ENCODE measurements at regions not wholly inside any gene's neighbourhood (a gene's known extent, or its start where the extent isn't known, plus 50 kb on each side); places are given as distances from the start of the nearest gene placed in this dataset.

DNA sequence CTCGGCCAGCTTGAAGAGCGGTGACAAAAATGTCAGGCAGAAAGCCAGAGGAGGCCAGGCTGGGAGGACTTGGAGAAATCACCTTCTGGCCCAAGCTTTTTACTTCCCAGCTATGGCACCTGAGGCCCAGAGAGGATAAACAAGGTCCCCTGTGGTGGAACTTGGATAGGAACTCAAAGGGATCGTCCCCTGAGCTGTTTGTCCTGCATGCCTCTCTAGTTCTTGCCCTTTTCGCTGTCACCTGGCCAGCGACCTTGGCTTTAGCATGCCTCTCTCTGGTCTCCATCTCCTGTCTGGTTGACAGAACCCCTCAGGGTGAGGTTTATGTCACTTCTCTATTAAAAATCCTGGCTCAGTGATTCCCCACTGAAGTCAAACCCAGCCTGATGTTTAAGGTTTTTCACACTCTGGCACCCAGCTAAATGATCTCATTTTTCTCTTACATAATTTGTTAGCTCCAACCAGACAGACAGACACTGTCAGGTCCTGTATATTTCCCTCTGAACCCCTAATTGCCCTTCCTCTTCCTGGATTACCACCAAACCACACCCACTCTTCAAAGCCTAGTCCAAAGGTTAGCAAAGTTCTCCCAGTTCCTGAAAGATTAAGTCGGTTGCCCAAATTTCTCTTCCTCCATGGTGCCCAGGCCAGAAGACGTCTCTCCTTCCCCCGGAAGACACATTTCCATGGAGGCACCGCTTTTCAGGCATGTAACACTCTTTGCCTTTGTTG, 169.1 kb downstream of the FAM43A start:
- no peaks in the 10 kb centered on the region for H3K79me1 ChIP-seq (ENCODE audit: low read depth in 1 of 2, low read length in 2 of 2)
- no peak overlapping the region for H2AFZ ChIP-seq (replicated peaks; ENCODE audit: low read length, poor library complexity)
- H2AK5ac ChIP-seq (ENCODE audit: low read depth, low read length): no peak overlapping the region
- H2BK20ac ChIP-seq (ENCODE audit: low read depth, low read length): no peak overlapping the region
- TF ChIP-seq NFE2L2 (IDR thresholded peaks at IDR 0.05; ENCODE audit: low read depth, low read length): no peak
- TF ChIP-seq, protein P1, sequence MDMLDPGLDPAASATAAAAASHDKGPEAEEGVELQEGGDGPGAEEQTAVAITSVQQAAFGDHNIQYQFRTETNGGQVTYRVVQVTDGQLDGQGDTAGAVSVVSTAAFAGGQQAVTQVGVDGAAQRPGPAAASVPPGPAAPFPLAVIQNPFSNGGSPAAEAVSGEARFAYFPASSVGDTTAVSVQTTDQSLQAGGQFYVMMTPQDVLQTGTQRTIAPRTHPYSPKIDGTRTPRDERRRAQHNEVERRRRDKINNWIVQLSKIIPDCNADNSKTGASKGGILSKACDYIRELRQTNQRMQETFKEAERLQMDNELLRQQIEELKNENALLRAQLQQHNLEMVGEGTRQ (IDR thresholded peaks at IDR 0.05; ENCODE audit: low read depth, low read length): no peak
- TF ChIP-seq POLR2A (IDR thresholded peaks at IDR 0.05; ENCODE audit: low read depth, low read length): no peak
- TF ChIP-seq, protein P2, sequence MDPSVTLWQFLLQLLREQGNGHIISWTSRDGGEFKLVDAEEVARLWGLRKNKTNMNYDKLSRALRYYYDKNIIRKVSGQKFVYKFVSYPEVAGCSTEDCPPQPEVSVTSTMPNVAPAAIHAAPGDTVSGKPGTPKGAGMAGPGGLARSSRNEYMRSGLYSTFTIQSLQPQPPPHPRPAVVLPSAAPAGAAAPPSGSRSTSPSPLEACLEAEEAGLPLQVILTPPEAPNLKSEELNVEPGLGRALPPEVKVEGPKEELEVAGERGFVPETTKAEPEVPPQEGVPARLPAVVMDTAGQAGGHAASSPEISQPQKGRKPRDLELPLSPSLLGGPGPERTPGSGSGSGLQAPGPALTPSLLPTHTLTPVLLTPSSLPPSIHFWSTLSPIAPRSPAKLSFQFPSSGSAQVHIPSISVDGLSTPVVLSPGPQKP (IDR thresholded peaks at IDR 0.05; ENCODE audit: borderline replicate concordance, low read depth, low read length): no peak
- no peak for TF ChIP-seq MXI1 (IDR thresholded peaks at IDR 0.05; ENCODE audit: borderline replicate concordance, low read depth, low read length)
- TF ChIP-seq RFX5 (IDR thresholded peaks at IDR 0.05; ENCODE audit: low read depth, low read length): no peak
- TF ChIP-seq RCOR1 (IDR thresholded peaks at IDR 0.05; ENCODE audit: insufficient replicate concordance, low read length): no peak
- TF ChIP-seq SMC3 (IDR thresholded peaks at IDR 0.05; ENCODE audit: low read depth, low read length): no peak
- TF ChIP-seq FOS (IDR thresholded peaks at IDR 0.05; ENCODE audit: low read depth, low read length): no peak
- no peak for TF ChIP-seq CEBPB (IDR thresholded peaks at IDR 0.05; ENCODE audit: low read depth, low read length)
- intact Hi-C loops (cut with micrococcal nuclease) (loop anchor here (5.0 kb wide), 1 partner anchor 168 kb away; the partner anchor contains the start of gene FAM43A), in situ Hi-C loops (cut with MboI; ENCODE audit: low sequenced_read_pairs) (loop anchor here (25.0 kb wide), 1 partner anchor 518 kb away; no protein-coding TSS in a partner anchor), dilution Hi-C loops (cut with HindIII; ENCODE audit: low sequenced_read_pairs, unreplicated experiment) (no loop called here)
- H4K8ac ChIP-seq (ENCODE audit: low read depth in 2 of 2, low read length in 2 of 2): no peak overlapping the region
- H4K20me1 ChIP-seq (ENCODE audit: insufficient read depth, low read length): no peaks in the 10 kb centered on the region; the same call in 1 of the 2 replicates
- no peak overlapping the region for H3K56ac ChIP-seq (ENCODE audit: extremely low read depth, insufficient read depth, low read length)
- H3K14ac ChIP-seq (replicated peaks; ENCODE audit: low read depth, low read length): no peak overlapping the region
- H2AK9ac ChIP-seq (replicated peaks; ENCODE audit: low read depth, low read length, poor library complexity): no peak overlapping the region
- no peak overlapping the region for H3K4ac ChIP-seq (ENCODE audit: low read depth, low read length)
- no peak overlapping the region for H2BK120ac ChIP-seq (ENCODE audit: low read depth, low read length)
- no peak overlapping the region for H2BK15ac ChIP-seq (ENCODE audit: low read depth, low read length)
- peaks cover 7% of the 10 kb centered on the region for H3K9me1 ChIP-seq (ENCODE audit: insufficient read depth, low read length)
- DNase-seq (no peak), ATAC-seq (ENCODE audit: low read depth) (no peak)
- H3K27ac ChIP-seq (ENCODE audit: insufficient read depth, low read length): no peak overlapping the region
- ChIA-PET POLR2A (ENCODE audit: unreplicated experiment) (no interaction called here), CTCF (interaction anchor here (0.8 kb wide), 1 partner anchor 18 kb away, joined by 4 read pairs; no protein-coding TSS in a partner anchor)
- BruUV-seq (replicated peaks): no TSS peak
- H3K9ac ChIP-seq (ENCODE audit: low read depth, low read length): no peak overlapping the region
- peaks cover 13% of the 10 kb centered on the region for H3K4me1 ChIP-seq (ENCODE audit: control insufficient read depth, insufficient read depth, low read length)
- no peak overlapping the region for H4K91ac ChIP-seq (ENCODE audit: insufficient read depth, low read depth, low read length)
- no peak overlapping the region for H4K5ac ChIP-seq (ENCODE audit: low read depth, low read length)
- H3K9me3 ChIP-seq (ENCODE audit: control insufficient read depth, insufficient read depth, low read length): no peaks in the 10 kb centered on the region
- no peak overlapping the region for H2BK5ac ChIP-seq (ENCODE audit: low read depth, low read length, poor library complexity, severe bottlenecking)
- WGBS, 2 experiments (ENCODE audit: extremely low coverage in 2 of 2, insufficient read length in 1 of 2): 73% methylated on average over 4 of the region's 9 CpGs; no CpG with 5 or more reads in 1 of the 2 experiments
- no peak overlapping the region for H3K18ac ChIP-seq (ENCODE audit: low read depth, low read length)
- no peak overlapping the region for H3K4me3 ChIP-seq (ENCODE audit: insufficient read depth, low read depth, low read length)
- H3K23ac ChIP-seq (ENCODE audit: low read depth, low read length): no peak overlapping the region
- no peak overlapping the region for H3K4me2 ChIP-seq (ENCODE audit: low read depth, low read length)
- H3K27me3 ChIP-seq (ENCODE audit: control insufficient read depth, insufficient read depth, low read length): peaks cover 4% of the 10 kb centered on the region; the same call in 1 of the 2 replicates
- H3K36me3 ChIP-seq (ENCODE audit: control insufficient read depth, insufficient read depth, low read length): no peaks in the 10 kb centered on the region

Data from IMR-90 (cell line).